GM12874 (cell line): ENCODE measurements at regions not wholly inside any gene's neighbourhood (a gene's known extent, or its start where the extent isn't known, plus 50 kb on each side); places are given as distances from the start of the nearest gene placed in this dataset.

ENCODE experiments used
- CTCF ChIP-seq: IDR thresholded peaks from 2 replicates; pipeline ENCODE4 v1.5.1; 2011; ENCODE audit warnings: low read depth, mild to moderate bottlenecking, control low read depth, low read length, moderate library complexity; ENCODE audit not compliant: insufficient read depth

GRCh38 chr4:174012135-174012885 lies 271.2 kb downstream of the FBXO8 start:
- TF ChIP-seq CTCF: no peak

GRCh38 chr4:174010547-174010946 lies 272.9 kb downstream of the FBXO8 start:
- no peak for TF ChIP-seq CTCF

- no peak for TF ChIP-seq CTCF
Observed at GRCh38 chr4:174009686-174010451, 273.6 kb downstream of the FBXO8 start.

- no peak for TF ChIP-seq CTCF
Observed at GRCh38 chr4:174005422-174005821, 278.0 kb downstream of the FBXO8 start.

GRCh38 chr4:173998471-173999144 lies 284.9 kb downstream of the FBXO8 start:
- TF ChIP-seq CTCF: no peak

- TF ChIP-seq CTCF: no peak
Observed at GRCh38 chr4:173991814-173992213, 291.7 kb downstream of the FBXO8 start.

- TF ChIP-seq CTCF: no peak
Observed at GRCh38 chr4:173991316-173991715, 292.2 kb downstream of the FBXO8 start.
